Caco-2 (cell line): ENCODE measurements at regions not wholly inside any gene's neighbourhood (a gene's known extent, or its start where the extent isn't known, plus 50 kb on each side); places are given as distances from the start of the nearest gene placed in this dataset.

Experiments used
- BruUV-seq: library from RNA; stranded (reverse); fragments of 400-500 nt; replicated peaks from 2 replicates; lab custom pipeline; 2021; lab: Mats Ljungman, UMichigan
- CTCF ChIA-PET: fragments of 300-600 bp; sonication (Branson Sonifier 250); formaldehyde crosslinking; loops from one replicate; lab custom pipeline; 2022; ENCODE audit warnings: antibody characterized with exemption; lab: Charles Lee
- POLR2A ChIA-PET: fragments of 300-600 bp; sonication (Branson Sonifier 250); formaldehyde crosslinking; loops from one replicate; lab custom pipeline; 2022; ENCODE audit warnings: antibody characterized with exemption; lab: Charles Lee
- DNase-seq, 2 experiments: peaks; one replicate each; pipeline versions ENCODE4 v3.0.0 to v3.0.0-alpha.2; 2020 to 2022
- H3K27me3 ChIP-seq: replicated peaks from 2 replicates; pipeline ENCODE4 v1.6.0; 2011; ENCODE audit warnings: low read length; ENCODE audit not compliant: control insufficient read depth, insufficient read depth
- H3K36me3 ChIP-seq: 2 replicates; pipeline ENCODE4 v1.5.1; 2011; ENCODE audit warnings: low read length; ENCODE audit not compliant: control insufficient read depth, insufficient read depth
- H3K4me1 ChIP-seq: fragments of 250-450 bp; sonication (Bioruptor Pico); 2 replicates; pipeline ENCODE4 v1.5.1; 2020; ENCODE audit warnings: mild to moderate bottlenecking
- H3K4me3 ChIP-seq: 2 replicates; pipeline ENCODE4 v1.5.1; 2011; ENCODE audit warnings: low read depth, mild to moderate bottlenecking, control low read depth, low read length
- H3K9me3 ChIP-seq: fragments of 250-450 bp; sonication (Bioruptor Pico); 2 replicates; pipeline ENCODE4 v1.5.1; 2020; ENCODE audit warnings: mild to moderate bottlenecking, moderate library complexity
- H3K27ac Mint-ChIP-seq: one replicate; pipeline ENCODE4 v1.8.0; 2022; ENCODE audit warnings: mixed read lengths; ENCODE audit not compliant: unreplicated experiment
- H3K27me3 Mint-ChIP-seq: one replicate; pipeline ENCODE4 v1.8.0; 2022; ENCODE audit warnings: mixed read lengths; ENCODE audit not compliant: insufficient read depth, unreplicated experiment
- H3K36me3 Mint-ChIP-seq: one replicate; pipeline ENCODE4 v1.8.0; 2022; ENCODE audit warnings: mild to moderate bottlenecking, mixed read lengths; ENCODE audit not compliant: insufficient read depth, unreplicated experiment
- H3K4me1 Mint-ChIP-seq: one replicate; pipeline ENCODE4 v1.8.0; 2022; ENCODE audit warnings: low read depth, mixed read lengths; ENCODE audit not compliant: unreplicated experiment
- H3K4me3 Mint-ChIP-seq: one replicate; pipeline ENCODE4 v1.8.0; 2022; ENCODE audit warnings: mild to moderate bottlenecking, moderate library complexity, mixed read lengths; ENCODE audit not compliant: unreplicated experiment
- H3K9me3 Mint-ChIP-seq: one replicate; pipeline ENCODE4 v1.8.0; 2022; ENCODE audit warnings: mixed read lengths; ENCODE audit not compliant: unreplicated experiment
- intact Hi-C: fragments of 100-400 bp; cut with micrococcal nuclease; formaldehyde crosslinking; loops from one replicate; pipeline ENCODE4 v1.10.0; 2022; ENCODE audit not compliant: unreplicated experiment
- TF ChIP-seq, protein P1 (sequence below), 2 experiments: fragments of 200-600 bp in 1 of 2; IDR thresholded peaks; 1 replicate in 1 of 2; 2 replicates in 1 of 2; pipeline versions ENCODE4 v1.5.1 to v1.8.0; 2011 to 2022; ENCODE audit warnings: antibody characterized with exemption in 1 of 2, control low read depth in 1 of 2, inconsistent platforms in 1 of 2, low read depth in 1 of 2, low read length in 1 of 2, mild to moderate bottlenecking in 1 of 2, moderate library complexity in 1 of 2; ENCODE audit not compliant: insufficient read depth in 1 of 2, severe bottlenecking in 1 of 2, unreplicated experiment in 1 of 2

DNA sequence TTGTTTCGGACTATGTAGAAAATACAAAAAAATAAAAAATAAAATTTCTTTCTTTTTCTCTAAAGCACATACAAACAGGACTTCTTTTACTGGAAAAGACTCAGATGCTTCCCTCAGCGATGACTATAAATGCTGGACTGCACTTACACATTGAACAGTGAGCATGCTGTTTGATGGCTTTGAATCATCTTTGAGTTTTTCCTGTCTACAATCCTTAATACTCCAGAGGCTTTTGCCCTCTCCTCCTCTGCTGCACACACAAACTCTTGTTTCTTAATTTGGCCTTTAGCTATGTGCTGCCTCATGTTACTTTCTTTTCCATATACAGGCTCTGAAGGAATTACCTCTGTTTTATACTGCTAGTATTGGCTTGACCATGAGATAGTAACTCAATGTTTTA is 575.1 kb downstream of the EPHA3 start:
- peaks cover 2% of the 10 kb centered on the region for H3K27me3 Mint-ChIP-seq
- TF ChIP-seq, protein P1, sequence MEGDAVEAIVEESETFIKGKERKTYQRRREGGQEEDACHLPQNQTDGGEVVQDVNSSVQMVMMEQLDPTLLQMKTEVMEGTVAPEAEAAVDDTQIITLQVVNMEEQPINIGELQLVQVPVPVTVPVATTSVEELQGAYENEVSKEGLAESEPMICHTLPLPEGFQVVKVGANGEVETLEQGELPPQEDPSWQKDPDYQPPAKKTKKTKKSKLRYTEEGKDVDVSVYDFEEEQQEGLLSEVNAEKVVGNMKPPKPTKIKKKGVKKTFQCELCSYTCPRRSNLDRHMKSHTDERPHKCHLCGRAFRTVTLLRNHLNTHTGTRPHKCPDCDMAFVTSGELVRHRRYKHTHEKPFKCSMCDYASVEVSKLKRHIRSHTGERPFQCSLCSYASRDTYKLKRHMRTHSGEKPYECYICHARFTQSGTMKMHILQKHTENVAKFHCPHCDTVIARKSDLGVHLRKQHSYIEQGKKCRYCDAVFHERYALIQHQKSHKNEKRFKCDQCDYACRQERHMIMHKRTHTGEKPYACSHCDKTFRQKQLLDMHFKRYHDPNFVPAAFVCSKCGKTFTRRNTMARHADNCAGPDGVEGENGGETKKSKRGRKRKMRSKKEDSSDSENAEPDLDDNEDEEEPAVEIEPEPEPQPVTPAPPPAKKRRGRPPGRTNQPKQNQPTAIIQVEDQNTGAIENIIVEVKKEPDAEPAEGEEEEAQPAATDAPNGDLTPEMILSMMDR (IDR thresholded peaks at IDR 0.05; ENCODE audit: insufficient read depth in 1 of 2, low read depth in 1 of 2, low read length in 1 of 2, severe bottlenecking in 1 of 2, unreplicated experiment in 1 of 2) = no peak
- CTCF ChIA-PET = no interaction called here
- H3K36me3 Mint-ChIP-seq = no peaks in the 10 kb centered on the region
- no peaks in the 10 kb centered on the region for H3K36me3 ChIP-seq
- no peak overlapping the region for H3K4me3 Mint-ChIP-seq
- no peak for DNase-seq
- H3K4me1 ChIP-seq = no peaks in the 10 kb centered on the region
- no peaks in the 10 kb centered on the region for H3K27me3 ChIP-seq
- no peaks in the 10 kb centered on the region for H3K9me3 Mint-ChIP-seq
- H3K4me1 Mint-ChIP-seq = no peaks in the 10 kb centered on the region
- no TSS peak for BruUV-seq
- H3K9me3 ChIP-seq = no peaks in the 10 kb centered on the region
- H3K4me3 ChIP-seq = no peak overlapping the region
- intact Hi-C loops = loop anchor here (10.0 kb wide), 1 partner anchor 368 kb away; no protein-coding TSS in a partner anchor
- POLR2A ChIA-PET = no interaction called here
- no peak overlapping the region for H3K27ac Mint-ChIP-seq

DNA sequence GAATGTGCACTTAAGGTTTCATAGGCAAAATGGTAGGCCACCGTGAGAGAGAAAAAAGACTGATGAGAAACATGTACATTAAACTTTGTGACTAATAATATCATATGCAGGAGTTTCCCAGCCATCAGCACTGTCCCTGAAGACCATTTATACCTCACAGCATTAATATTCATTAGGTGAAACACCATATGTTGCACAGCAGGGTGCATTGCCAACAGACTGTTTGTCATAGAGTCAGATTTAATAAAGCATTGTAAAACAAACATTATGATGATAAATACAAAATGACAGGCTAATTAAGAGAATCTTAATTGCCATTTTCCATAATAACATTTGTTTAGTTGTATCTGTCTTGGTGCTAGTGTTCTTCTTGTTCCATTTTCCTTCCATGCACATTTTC is 578.3 kb downstream of the EPHA3 start:
- no peak overlapping the region for H3K4me3 Mint-ChIP-seq
- no peaks in the 10 kb centered on the region for H3K9me3 Mint-ChIP-seq
- CTCF ChIA-PET = no interaction called here
- no peaks in the 10 kb centered on the region for H3K36me3 ChIP-seq
- POLR2A ChIA-PET = no interaction called here
- no peak overlapping the region for H3K4me3 ChIP-seq
- TF ChIP-seq, protein P1 (IDR thresholded peaks at IDR 0.05; ENCODE audit: insufficient read depth in 1 of 2, low read depth in 1 of 2, low read length in 1 of 2, severe bottlenecking in 1 of 2, unreplicated experiment in 1 of 2) = no peak
- no peaks in the 10 kb centered on the region for H3K4me1 ChIP-seq
- H3K36me3 Mint-ChIP-seq = no peaks in the 10 kb centered on the region
- no peaks in the 10 kb centered on the region for H3K27me3 ChIP-seq
- BruUV-seq = no TSS peak
- intact Hi-C loops = loop anchor here (10.0 kb wide), 1 partner anchor 371 kb away; no protein-coding TSS in a partner anchor
- no peaks in the 10 kb centered on the region for H3K4me1 Mint-ChIP-seq
- H3K9me3 ChIP-seq = no peaks in the 10 kb centered on the region
- DNase-seq = no peak
- no peaks in the 10 kb centered on the region for H3K27me3 Mint-ChIP-seq
- H3K27ac Mint-ChIP-seq = no peak overlapping the region

- intact Hi-C loops = no loop called here
- H3K9me3 ChIP-seq = no peaks in the 10 kb centered on the region
- BruUV-seq = no TSS peak
- Mint-ChIP-seq H3K4me1 (no peaks in the 10 kb centered on the region), H3K9me3 (no peaks in the 10 kb centered on the region), H3K27ac (no peak overlapping the region), H3K4me3 (no peak overlapping the region), H3K36me3 (no peaks in the 10 kb centered on the region), H3K27me3 (no peaks in the 10 kb centered on the region)
- DNase-seq = no peak
- TF ChIP-seq, protein P1 (IDR thresholded peaks at IDR 0.05; ENCODE audit: insufficient read depth in 1 of 2, low read depth in 1 of 2, low read length in 1 of 2, severe bottlenecking in 1 of 2, unreplicated experiment in 1 of 2) = no peak
- ChIA-PET POLR2A (no interaction called here), CTCF (no interaction called here)
- H3K4me3 ChIP-seq = no peak overlapping the region
- H3K36me3 ChIP-seq = no peaks in the 10 kb centered on the region
- H3K4me1 ChIP-seq = no peaks in the 10 kb centered on the region
- no peaks in the 10 kb centered on the region for H3K27me3 ChIP-seq
These were observed 583.2 kb downstream of the EPHA3 start for GRCh38 chr3:89690646-89691045.
